GM19324 (cell line): ENCODE measurements at regions not wholly inside any gene's neighbourhood (a gene's known extent, or its start where the extent isn't known, plus 50 kb on each side); places are given as distances from the start of the nearest gene placed in this dataset.
A peak's percentile ranks its signal among the peaks of the same experiment; 100 is the strongest.
"Not testable (repeated sequence)": the region's sequence is repeated elsewhere in the genome, so short reads cannot be mapped to it uniquely, and the experiment has no call there.

Source experiments
- ATAC-seq: cut with Tn5 transposase; IDR thresholded peaks from one replicate; pipeline ENCODE4 v1.9.1; 2021; ENCODE audit warnings: mild to moderate bottlenecking, moderate library complexity; ENCODE audit not compliant: unreplicated experiment, low FRiP score

DNA sequence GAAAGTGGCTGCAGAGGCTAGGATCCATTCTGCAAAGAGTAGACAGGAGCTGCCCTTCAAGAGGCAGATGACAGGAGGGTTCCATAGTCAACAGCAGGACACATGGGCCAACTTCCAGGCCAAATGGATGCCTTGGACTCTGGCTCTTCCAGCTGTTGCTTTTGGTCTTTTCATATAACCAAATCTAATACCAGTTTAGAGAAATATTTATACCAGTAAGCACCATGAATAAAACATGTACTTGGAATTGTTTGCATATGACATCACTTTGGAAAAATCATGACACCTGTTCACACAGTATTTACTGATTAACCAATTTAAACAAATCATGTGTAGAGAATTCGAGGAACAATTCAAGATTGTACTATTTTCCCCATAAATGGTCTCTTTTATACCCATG, 481.3 kb downstream of the DMRT2 start:
- ATAC-seq: no peak

DNA sequence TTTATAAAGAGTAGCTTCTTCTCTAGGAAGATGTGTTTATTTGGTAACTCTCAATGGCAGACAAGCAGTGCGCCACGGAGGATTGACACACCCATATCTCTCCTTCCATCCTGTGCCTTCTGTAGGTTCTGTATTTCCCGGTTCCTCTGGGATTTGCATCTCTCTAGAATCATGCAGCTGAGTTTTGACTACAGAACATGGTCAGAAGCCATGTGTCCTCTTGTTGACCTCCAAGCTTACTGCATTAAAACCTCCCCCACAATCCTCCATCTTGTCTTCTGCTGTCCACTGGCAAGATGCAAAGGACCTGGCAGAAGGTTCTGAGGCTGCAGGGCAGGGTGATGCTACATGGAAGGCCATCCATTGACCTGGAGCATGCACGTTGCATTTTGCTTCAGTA, 482.0 kb downstream of the DMRT2 start:
- ATAC-seq: no peak

DNA sequence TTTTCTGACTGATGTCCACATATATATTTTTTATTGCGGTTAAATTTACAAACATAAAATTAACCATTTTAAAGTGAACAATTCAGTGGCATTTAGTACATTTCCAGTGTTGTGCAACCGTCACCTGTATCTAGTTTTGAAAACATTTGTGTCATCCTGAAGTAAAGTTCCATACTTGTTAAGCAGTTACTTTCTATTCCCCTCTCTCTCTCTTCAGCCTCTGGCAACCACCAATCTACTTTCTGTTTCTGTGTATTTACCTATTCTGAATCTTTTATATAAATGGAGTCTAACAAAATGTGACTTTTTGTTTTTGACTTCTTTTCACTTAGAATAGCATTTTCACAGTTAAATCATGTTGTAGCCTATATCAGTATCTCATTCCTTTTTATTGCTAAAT, 480.1 kb upstream of the SMARCA2 start:
- ATAC-seq: peak; percentile 68

DNA sequence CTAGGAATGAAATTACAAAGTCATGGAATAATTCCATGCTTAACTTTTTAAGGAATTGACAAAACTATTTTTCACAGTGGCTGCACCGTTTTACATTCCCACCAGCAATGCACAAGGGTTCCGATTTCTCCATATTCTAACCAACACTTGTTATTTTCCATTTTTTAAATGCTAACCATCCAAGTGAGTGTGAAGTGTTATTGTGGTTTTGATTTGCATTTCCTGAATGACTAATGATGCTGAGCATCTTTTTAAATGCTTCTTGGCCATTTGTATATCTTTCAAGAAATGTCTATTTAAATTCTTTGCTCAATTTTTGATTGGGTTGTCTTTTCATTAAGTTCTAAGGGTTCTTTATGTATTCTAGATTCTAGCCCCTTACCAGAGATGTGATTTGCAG, 479.5 kb upstream of the SMARCA2 start:
- no peak for ATAC-seq

DNA sequence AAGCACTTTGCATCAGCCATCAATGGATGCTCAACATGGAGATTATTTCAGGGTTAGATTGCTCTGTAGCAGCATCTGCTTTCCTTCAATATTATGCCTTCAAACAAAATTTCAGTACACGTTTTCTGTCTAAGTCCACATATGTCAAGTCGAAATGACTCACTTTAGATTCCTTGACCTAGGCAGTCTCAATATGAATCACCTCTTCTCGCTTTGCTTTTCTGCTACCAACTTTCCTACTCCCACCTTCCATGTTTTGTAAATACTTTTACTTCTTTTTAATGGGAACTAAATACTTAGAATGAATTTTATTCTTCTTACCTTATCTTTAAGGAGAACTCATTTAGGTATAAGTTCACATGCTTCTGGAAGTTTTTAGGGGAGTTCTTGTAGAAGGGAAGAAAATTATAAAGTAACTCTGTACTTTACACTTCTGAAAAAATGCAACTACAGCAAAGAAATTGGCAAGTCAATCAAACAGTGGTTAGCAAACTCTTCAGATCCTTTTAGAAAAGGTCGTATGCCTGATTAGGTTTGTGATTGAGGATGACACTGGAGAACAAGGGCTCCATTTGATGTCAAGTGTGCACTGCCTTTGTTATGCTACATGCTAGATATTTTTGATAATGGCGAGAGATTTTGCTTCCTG, 478.5 kb upstream of the SMARCA2 start:
- no peak for ATAC-seq

DNA sequence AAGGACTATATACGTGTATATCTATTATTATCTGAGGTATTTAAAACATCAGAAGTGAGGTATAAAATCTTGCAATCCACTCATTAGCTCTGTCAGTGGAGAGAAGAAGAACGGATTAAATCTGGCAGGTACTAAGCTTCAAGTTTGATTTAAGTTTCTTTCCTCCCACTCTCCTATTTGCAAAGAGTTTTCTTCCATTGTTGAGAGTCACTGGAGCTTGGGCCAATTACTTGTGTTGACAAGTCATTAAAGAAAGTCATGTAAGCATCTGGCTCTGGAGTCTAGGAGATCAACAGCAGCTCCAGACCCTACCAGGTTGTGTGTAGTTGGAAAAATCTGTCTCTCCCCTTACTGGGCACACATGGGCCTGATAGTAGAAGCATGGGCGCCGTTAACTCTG, 476.8 kb upstream of the SMARCA2 start:
- ATAC-seq: no peak

DNA sequence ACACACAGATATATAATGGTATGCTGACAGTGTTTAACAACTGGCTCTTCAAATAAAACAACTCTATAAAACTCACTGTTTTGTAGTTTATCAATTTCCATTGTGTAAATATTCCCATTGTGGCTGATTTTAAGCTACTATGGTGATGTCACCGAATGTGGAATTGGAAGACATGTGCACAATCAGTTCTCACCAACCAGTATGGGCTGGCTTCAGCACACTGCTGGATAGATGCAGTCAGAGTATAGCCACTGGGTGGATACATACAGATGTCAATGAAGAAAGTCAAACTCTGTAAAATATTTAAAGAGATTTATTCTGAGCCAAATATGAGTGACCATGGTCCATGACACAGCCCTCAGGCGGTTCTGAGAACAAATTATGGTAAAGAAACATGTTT, 475.9 kb upstream of the SMARCA2 start:
- ATAC-seq: no peak

DNA sequence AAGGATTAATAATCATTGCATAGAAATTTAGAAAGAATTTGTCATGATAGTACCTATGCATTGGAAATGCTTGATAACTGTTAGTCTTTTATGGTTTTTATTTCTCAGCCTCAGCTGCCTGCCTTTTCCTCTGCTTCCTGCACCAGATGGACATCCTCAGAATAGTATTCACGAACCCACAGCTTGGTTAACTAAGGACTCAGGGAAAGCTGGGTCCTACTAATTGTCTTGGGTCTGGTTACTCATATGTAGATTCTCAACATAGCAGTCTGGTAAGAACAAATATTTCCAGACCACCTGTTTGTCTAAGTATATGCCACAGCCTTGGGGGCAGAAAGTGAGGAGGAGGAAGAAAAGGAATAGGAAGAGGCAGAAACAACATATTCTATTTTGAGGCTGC, 464.5 kb upstream of the SMARCA2 start:
- no peak for ATAC-seq

DNA sequence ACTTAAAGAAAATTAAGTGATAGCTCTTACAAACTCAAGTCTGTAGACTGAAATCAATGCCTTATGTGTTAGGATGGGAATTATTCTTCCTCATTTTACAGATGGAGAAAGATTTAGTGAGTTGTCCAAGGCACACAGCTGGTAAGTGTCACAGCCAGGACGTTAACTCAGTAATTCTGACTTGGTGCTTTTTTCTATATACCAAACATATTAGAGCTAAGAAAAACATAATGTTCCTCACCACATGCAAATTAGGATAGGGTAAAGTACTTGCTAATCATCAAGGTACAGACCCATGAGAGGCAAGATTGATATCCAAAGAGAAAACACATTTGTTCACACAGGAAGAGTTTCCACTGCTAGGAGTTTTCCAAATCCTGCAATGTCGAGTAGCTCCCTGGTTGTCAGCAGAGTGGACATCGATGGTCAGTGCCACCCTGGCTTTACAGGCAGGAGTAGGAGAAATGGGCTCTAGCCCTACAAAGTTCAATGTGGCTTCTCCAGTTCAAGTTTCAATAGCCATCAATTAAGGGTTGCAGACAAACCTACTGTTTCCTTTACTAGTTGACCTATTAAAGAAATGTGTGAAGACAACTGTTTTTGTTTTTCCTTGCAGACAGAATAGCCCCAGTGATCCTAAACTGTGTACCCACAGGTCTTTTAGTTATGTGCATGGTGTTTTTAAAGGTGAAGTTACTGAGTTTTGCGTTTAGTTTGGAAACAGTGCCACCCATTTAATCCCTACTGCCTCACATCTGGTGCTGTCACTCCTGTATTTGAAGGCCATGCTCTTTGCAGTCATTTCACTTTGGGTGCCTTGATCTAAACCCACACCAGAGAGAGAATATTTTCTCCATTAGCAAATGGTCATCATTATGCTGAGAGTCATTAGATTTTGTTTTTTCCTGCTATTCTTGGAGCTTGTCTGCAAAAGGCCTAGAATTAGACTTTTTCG, 460.8 kb upstream of the SMARCA2 start:
- peak; percentile 68 for ATAC-seq

DNA sequence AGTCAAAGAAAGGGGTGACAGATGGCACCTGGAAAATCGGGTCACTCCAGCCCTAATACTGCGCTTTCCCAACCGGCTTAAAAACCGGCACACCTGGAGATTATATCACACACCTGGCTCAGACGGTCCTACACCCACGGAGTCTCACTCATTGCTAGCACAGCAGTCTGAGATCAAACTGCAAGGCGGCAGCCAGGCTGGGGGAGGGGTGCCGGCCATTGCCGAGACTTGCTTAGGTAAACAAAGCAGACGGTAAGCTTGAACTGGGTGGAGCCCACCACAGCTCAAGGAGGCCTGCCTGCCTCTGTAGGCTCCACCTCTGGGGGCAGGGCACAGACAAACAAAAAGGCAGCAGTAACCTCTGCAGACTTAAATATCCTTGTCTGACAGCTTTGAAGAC, 456.5 kb upstream of the SMARCA2 start:
- not testable (repeated sequence) for ATAC-seq

DNA sequence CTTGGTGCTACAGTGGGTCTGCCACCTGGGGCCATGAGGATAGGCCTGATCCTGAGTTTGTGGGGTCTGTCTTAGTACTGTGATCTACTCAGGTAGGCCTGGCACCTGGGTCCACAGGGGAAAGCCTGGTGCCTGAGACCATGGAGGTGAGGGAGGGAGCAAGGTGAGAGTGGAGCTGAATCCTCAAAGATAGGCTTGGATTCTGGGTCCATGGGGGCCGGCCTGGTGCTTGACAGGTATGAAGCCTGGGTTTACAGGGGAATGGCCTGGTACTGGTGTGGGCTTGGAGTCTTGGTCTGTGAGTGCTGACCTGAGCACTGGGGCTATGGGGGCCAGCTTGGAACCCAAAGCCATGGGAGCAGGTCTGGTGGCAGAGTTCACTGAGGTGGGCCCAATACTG, 439.2 kb upstream of the SMARCA2 start:
- no peak for ATAC-seq

DNA sequence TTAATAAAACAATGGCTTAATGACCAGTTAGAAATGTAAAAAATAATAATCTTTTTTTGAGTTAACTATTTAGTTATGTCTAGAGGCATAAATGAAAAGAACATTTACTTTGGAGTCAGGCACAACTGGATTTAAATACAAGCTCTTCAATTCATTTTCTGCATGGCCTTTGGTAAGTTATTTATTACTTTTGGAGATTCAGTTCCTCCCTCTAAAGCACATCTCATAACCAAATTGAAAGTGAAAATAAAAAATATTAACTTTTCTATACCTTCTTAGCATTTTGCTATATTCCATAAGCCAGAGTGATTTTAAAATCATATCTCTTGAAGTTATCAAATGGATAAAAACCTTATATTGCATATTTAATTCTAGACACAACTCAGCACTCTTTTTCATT, 434.9 kb upstream of the SMARCA2 start:
- peak; percentile 75 for ATAC-seq

DNA sequence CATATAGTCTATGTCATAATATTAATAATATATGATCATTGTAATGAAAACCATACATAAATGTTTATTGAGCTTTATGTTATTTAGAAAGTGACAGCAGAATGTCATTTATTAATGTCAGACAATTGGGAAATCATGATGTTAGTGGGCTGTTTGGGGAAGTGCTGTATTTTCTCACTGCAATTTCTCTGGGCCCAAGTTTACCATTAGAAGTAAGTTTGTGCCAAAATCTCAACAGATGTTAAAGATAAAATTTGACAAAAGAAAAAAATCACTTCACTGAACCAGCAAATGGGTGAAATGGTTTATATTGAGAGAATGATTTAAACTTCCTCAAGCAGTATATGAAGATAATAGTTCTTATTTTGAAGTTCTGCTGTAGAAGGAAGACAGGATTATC, 433.2 kb upstream of the SMARCA2 start:
- no peak for ATAC-seq

DNA sequence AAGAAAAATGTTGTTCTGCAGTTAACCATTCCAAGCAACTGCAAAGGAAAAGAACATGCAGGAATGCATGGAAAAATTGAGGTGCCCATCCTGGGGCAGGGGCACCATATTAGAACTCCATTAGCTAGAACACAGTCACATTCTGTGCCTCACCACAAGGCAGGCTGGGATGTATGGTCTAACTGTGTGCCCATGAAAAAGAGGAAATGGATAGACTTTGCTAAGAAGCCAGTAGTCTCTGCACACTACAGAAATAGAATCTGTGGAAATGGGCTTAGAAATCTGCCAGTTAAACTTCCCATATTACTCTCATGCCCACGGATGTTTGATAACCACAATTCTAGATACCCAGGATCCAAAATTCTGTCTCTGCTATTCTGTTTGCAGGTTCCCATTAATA, 423.8 kb upstream of the SMARCA2 start:
- ATAC-seq: no peak

DNA sequence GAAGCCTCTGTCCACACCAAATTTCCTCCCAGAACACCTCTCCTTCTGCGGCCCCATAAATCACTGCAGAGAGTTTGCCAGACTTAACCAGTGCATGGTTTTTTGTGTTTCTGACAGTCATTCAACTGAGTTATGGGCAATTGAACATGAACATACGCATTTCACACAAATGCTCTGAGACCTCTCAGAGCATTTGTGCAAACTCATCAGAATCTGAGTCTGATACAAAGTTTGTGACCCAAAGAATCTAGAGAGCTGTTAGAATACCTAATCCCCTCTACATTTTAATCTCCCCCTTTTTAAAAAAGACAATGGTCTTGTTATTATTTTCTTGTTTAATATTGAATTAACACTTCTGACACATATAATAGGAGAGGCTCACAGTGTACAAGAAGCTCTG, 416.9 kb upstream of the SMARCA2 start:
- ATAC-seq: no peak

DNA sequence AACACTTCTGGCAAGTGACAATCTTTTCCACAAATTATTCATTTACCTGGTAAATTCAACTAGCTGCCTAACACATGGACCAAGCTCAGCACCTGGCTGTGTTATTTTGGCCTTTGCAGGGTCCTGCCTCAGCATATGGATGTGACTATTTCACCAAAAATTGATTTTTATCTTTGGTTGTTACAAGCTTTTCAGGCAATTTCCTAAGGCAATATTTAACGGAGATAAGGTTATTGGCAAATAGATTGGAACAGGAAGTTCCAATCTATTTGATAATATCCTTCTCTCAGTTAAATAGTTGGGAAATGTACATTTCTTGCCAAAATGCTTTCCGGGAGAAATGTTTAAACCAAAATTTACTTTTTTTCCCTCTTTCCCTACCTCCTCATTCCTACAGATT, 415.2 kb upstream of the SMARCA2 start:
- ATAC-seq: no peak

DNA sequence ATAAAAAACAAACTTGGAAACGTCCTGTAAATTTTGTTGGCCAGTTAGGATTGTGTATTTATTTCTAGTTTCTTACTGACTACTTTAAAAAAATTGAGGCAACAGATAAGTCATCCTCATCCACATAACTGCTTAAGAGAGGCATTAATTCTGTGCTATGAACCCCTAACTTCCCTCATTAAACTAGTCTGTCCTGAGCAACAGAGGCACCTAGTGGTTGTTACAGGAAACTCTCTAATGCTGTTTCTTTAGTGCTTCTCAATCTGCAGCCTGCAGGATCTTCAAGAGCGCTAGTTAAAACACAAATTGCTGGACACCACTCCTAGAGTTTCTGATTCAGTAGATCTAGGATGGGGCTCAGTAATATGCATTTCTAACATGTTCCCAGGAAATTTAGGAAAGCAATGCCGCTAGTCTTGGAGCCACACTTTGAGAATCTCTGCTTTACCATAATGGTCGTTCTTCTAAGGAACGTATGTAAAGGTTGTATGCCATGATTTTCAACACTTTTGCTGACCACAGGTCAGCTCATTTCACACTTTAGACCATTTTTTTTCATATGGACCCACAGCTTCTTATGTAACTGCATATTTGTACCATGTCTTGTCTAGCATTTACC, 410.1 kb upstream of the SMARCA2 start:
- ATAC-seq: peak; percentile 66

DNA sequence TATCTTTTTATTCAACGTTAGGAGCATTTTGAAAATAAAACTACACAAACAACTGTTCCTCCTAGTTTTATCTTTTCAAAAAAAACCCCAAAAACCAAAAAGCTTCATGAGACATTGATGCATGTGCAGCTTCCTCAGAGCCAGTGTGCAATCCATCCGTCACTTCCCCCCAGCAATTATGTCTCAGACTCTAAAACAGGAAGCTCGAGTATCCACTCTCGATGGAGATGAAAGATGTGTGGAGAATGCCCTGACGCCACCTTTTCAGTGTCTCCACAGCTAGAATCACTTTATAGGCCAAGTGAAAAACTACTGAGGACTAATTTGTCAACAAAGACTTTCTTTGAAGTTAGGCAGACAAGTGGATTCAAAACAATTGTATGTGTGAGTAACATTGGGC, 408.9 kb upstream of the SMARCA2 start:
- no peak for ATAC-seq

DNA sequence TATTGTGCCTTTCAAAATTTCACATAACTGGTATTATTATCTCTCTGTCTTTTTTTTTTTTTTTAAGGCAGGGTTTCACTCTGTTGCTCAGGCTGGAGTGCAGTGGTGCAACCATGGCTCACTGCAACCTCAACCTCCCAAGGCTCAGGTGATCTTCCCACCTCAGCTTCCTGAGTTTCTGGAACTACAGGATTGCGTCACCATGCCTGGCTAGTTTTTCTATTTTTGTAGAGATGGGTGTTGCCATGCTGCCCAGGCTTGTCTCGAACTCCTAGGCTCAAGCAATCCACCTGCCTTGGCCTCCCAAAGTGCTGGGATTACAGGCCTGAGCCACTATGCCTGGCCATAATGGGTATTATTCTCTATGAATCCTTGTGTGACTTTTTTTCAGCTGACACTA, 402.3 kb upstream of the SMARCA2 start:
- no peak for ATAC-seq

DNA sequence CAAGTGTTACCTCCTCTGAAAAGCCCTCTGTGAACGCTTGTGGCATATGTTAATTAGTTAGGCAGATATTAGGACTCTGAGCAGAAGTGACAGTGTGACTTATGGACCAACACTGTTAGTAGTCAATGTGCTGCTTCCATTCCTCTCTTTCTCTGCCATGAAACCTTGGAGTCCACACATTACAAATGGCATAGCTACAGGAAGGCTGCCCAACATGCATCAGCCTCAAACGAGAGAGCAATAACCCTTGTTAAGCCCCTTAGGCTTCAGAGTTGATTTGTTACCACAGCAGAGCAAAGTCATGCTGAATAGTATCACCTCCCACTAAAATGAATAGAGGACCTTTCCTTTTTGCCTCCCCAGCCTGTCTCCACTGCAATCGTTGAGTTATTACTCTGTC, 397.7 kb upstream of the SMARCA2 start:
- no peak for ATAC-seq

DNA sequence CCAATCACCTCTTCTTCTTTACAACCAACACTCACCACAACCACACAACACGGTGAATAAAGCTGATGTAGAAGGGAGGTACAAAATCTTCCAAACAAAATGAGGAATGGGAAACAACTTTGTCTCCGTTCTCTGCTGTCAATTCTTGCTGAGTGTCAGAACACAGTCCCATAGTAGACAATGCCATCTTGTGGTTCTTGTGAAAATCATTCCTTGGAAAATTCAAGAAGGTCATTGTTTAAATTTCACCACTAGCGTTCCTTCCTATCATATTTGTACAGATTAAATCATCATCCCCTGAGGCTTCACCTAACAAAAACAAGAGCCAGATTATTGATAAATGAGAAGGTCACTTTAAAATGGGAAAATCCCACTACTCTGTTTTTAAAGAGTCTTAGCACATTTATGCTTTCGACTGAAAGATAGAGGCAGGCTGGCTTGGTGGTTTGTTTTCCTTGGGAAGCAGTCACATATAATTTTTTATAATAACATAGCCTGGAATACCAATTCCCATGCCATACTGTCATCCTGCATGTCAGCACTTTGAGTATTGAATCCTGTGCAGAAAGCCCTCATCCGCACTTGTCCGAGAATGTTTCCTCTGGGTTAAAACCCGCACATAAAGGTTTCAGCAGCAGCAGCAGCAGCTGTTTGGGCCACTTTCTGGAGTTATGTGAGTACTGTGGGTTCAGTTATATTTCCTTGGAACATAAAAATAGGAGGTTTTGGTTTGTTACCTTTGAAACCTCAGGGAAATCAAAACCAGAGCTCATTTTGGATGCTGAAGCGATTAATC, 395.0 kb upstream of the SMARCA2 start:
- no peak for ATAC-seq
